ENCODE measurements at regions not wholly inside any gene's neighbourhood (a gene's known extent, or its start where the extent isn't known, plus 50 kb on each side); places are given as distances from the start of the nearest gene placed in this dataset.

GRCh38 chr7:156116514-156117215 lies 304.4 kb upstream of the SHH start:
- no peak for FAIRE-seq

GRCh38 chr7:156115582-156115981 lies 303.3 kb upstream of the SHH start:
- no peak for FAIRE-seq

- FAIRE-seq: no peak
Observed at GRCh38 chr7:156113731-156114130, 301.5 kb upstream of the SHH start.

- no peak for FAIRE-seq
Observed at GRCh38 chr7:156109988-156110387, 297.7 kb upstream of the SHH start.

- FAIRE-seq: no peak
Observed at GRCh38 chr7:156109076-156109475, 296.8 kb upstream of the SHH start.

GRCh38 chr7:156107957-156108356 lies 295.7 kb upstream of the SHH start:
- no peak for FAIRE-seq

- no peak for FAIRE-seq
Observed at GRCh38 chr7:156106107-156106426, 293.8 kb upstream of the SHH start.

GRCh38 chr7:156105337-156106106 lies 293.3 kb upstream of the SHH start:
- FAIRE-seq: no peak

GRCh38 chr7:156104501-156105336 lies 292.5 kb upstream of the SHH start:
- no peak for FAIRE-seq

GRCh38 chr7:156102267-156102666 lies 290.0 kb upstream of the SHH start:
- no peak for FAIRE-seq

GRCh38 chr7:156101355-156101754 lies 289.1 kb upstream of the SHH start:
- no peak for FAIRE-seq

- FAIRE-seq: no peak
Observed at GRCh38 chr7:156100086-156100485, 287.8 kb upstream of the SHH start.

GRCh38 chr7:156099085-156099484 lies 286.8 kb upstream of the SHH start:
- no peak for FAIRE-seq

- FAIRE-seq: no peak
Observed at GRCh38 chr7:156096771-156097538, 284.7 kb upstream of the SHH start.

- FAIRE-seq: no peak
Observed at GRCh38 chr7:156095908-156096539, 283.8 kb upstream of the SHH start.

GRCh38 chr7:156094350-156095146 lies 282.3 kb upstream of the SHH start:
- FAIRE-seq: no peak

- FAIRE-seq: no peak
Observed at GRCh38 chr7:156092307-156092706, 280.0 kb upstream of the SHH start.

GRCh38 chr7:156091519-156092080 lies 279.3 kb upstream of the SHH start:
- no peak for FAIRE-seq

GRCh38 chr7:156090988-156091387 lies 278.7 kb upstream of the SHH start:
- FAIRE-seq: no peak

- no peak for FAIRE-seq
Observed at GRCh38 chr7:156089222-156089621, 277.0 kb upstream of the SHH start.

GRCh38 chr7:156088115-156088514 lies 275.9 kb upstream of the SHH start:
- FAIRE-seq: no peak
